Fibroblast of mammary gland (primary cell): ENCODE measurements at regions not wholly inside any gene's neighbourhood (a gene's known extent, or its start where the extent isn't known, plus 50 kb on each side); places are given as distances from the start of the nearest gene placed in this dataset.

Experiments
- DNase-seq: peaks from one replicate; pipeline ENCODE4 v3.0.0-alpha.2; 2010; ENCODE audit warnings: low read depth
- H3K4me3 ChIP-seq: 2 replicates; pipeline ENCODE4 v1.5.1; 2011; ENCODE audit warnings: low read depth, mild to moderate bottlenecking, low read length, moderate library complexity; ENCODE audit not compliant: control insufficient read depth
- TF ChIP-seq, protein P1 (sequence below): conservative IDR thresholded peaks from 2 replicates; pipeline ENCODE4 v1.5.1; 2011; ENCODE audit warnings: low read depth, low read length, inconsistent platforms; ENCODE audit not compliant: control insufficient read depth, insufficient read depth

DNA sequence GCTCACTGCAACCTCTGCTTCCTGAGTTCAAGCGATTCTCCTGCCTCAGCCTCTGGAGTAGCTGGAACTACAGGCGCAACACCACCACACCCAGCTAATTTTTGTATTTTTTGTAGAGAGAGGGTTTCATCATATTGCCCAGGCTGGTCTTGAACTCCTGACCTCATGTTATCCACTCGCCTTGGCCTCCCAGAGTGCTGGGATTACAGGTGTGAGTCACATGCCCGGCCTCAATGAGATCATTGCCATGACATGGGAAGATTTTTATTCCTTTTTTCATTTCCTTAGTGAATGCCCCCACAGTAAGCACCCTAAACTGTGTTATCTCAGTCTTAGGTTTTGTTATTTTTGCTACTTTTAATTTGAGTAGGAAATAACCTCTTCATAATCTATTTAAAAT, 977.9 kb downstream of the BRINP3 start:
- no peak overlapping the region for H3K4me3 ChIP-seq
- TF ChIP-seq, protein P1, sequence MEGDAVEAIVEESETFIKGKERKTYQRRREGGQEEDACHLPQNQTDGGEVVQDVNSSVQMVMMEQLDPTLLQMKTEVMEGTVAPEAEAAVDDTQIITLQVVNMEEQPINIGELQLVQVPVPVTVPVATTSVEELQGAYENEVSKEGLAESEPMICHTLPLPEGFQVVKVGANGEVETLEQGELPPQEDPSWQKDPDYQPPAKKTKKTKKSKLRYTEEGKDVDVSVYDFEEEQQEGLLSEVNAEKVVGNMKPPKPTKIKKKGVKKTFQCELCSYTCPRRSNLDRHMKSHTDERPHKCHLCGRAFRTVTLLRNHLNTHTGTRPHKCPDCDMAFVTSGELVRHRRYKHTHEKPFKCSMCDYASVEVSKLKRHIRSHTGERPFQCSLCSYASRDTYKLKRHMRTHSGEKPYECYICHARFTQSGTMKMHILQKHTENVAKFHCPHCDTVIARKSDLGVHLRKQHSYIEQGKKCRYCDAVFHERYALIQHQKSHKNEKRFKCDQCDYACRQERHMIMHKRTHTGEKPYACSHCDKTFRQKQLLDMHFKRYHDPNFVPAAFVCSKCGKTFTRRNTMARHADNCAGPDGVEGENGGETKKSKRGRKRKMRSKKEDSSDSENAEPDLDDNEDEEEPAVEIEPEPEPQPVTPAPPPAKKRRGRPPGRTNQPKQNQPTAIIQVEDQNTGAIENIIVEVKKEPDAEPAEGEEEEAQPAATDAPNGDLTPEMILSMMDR, result no peak
- no peak for DNase-seq

DNA sequence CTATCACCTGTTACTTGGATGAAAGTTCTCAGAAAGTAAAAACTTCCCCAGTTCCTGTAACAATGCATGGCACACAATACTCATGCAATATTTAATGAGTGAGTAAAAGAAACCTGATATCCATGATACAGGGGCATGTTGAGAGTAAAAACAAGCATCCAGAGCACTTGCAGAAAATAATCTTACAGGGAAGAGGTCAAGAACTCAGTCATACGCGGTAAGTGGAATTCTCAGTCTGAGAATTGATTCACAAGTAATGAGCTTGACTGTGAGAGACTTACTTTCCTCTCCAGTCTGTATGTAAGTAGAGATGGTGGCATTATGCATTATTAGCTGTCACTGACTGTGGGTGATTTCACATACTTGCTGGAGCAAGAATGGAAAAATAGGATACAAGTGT, 976.9 kb downstream of the BRINP3 start:
- no peak for DNase-seq
- no peak overlapping the region for H3K4me3 ChIP-seq
- TF ChIP-seq, protein P1, result no peak

DNA sequence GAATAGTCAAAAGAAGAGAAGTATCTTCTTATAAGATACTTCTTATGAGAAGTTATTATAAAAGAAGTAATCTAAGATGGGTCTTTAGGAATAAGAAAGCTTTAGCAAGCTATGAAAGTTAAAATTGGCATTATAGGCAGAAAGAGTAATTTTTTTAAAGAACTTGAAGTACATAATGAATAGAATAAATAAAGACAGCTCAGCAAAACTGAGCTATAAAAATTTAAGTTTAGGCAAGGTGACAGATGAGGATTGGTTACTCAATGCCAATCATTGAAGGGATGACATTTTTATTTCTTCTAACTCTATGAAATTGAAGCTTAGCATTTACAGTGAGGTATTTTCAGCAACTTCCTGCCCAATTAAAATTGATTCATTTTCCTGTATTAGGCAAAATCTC, 966.8 kb downstream of the BRINP3 start:
- TF ChIP-seq, protein P1, result no peak
- no peak overlapping the region for H3K4me3 ChIP-seq
- DNase-seq, result no peak

DNA sequence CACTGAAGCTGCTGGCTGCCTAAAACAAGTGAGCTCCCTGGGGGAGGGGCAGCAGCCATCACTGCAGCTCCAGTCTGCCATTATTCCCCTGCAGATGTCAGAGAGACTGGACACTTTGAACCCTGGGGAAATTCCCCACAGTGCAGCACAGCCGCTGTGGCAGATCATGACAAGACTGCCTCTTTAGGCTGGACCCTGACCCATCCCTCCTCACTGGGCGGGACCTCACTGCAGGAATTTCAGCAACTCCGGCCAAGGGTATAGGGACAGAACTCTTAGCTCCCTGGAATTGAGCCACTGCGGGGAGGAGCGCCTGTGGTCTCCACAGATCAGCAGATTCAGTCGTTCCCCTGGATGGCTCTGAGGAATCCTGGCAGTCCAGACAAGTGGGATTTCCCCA, 964.6 kb downstream of the BRINP3 start:
- H3K4me3 ChIP-seq, result no peak overlapping the region
- TF ChIP-seq, protein P1, result no peak
- DNase-seq, result no peak

DNA sequence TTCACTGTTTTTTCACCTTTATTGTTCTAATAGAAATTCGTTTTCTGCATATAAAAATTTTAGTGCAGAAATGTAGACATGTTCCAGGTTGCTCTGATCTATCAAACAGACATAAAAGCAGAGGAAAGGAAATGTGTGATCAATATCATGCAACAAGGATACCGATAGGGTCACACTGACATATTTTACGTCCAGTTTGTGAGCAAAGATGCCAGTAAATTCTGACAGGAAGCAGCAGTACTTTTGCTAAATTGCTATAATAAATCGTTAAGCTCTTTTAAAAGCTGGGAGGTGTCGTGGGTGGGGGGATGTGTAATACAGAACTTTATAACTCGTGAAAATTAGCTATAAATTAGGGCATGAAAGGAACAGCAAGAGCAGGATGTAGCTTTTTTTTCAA, 955.2 kb downstream of the BRINP3 start:
- H3K4me3 ChIP-seq, result no peak overlapping the region
- TF ChIP-seq, protein P1, result no peak
- DNase-seq, result no peak

DNA sequence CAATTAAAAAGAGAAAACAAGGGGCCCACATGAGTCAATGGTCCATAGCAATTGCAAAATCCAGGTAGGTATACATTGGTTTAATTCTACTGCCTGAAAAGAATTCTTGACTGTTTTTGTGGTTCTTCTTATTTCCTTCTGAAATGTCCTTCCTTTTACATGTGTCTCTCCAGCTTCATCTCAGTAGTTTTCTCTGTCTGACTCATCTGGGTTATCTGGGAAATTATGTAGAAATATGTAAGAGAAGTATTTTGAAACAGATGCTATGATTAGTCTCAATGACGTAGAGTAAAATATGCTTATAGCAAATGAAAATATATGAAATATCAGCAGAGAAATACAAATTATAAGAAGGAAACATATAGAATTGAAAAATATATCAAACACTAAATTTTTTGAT, 953.2 kb downstream of the BRINP3 start:
- TF ChIP-seq, protein P1, result no peak
- no peak for DNase-seq
- H3K4me3 ChIP-seq, result no peak overlapping the region

DNA sequence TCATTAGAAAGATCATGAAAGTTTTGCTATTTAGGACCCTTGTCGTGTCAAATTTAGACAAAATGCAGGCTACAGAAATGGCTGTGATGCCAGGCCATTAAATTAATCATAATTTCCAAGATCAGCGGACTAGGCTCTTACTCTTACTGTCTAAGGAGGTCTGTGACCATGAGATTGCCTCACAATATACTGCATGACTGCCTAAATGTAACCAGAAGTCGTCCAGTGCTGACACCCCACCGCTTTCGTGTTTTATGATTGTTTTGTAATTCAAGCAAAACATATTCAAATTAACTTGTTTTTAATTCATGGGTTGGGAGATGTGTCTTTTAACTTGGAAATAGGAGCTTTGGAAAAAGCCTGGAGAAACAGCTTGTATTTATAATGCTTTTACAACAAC, 947.5 kb downstream of the BRINP3 start:
- DNase-seq, result no peak
- TF ChIP-seq, protein P1, result no peak

More for the DNA sequence above, 947.5 kb downstream of the BRINP3 start:
- no peak overlapping the region for H3K4me3 ChIP-seq
